NCI-H2107 treated with DMSO at 0.1 percent for 48 hours (cell line): ENCODE measurements at regions not wholly inside any gene's neighbourhood (a gene's known extent, or its start where the extent isn't known, plus 50 kb on each side); places are given as distances from the start of the nearest gene placed in this dataset.
A peak's percentile ranks its signal among the peaks of the same experiment; 100 is the strongest.
"Not testable (repeated sequence)": the region's sequence is repeated elsewhere in the genome, so short reads cannot be mapped to it uniquely, and the experiment has no call there.

Experiments used
- DNase-seq: peaks from one replicate; lab custom pipeline; 2025; ENCODE audit not compliant: unreplicated experiment; lab: John Stamatoyannopoulos, UW

- not testable (repeated sequence) for DNase-seq
Observed at GRCh38 chrX:4613651-4614050, 900.2 kb upstream of the PRKX start.

- DNase-seq = no peak
Observed at GRCh38 chrX:4588893-4589292, 875.4 kb upstream of the PRKX start.

DNA sequence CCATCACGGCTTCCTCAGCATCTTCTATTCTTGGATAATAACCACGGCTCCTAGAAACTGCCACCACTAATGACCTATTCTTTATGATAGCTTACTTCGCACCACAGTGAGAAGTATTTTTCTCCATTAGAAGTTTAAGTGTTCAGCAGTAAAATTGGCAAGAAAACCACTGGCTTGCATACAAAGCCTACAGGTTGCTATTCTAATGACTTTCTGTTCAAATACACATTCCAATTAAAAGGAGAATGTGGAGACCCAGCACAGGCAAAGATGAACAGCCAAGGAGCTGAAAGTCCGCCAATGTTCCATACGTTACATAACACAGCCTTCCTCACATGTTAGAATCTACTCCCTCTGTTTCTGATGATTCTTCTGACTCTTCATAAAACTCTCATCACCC is 875.0 kb upstream of the PRKX start:
- DNase-seq = no peak

GRCh38 chrX:4588056-4588455 is 874.6 kb upstream of the PRKX start:
- no peak for DNase-seq

DNA sequence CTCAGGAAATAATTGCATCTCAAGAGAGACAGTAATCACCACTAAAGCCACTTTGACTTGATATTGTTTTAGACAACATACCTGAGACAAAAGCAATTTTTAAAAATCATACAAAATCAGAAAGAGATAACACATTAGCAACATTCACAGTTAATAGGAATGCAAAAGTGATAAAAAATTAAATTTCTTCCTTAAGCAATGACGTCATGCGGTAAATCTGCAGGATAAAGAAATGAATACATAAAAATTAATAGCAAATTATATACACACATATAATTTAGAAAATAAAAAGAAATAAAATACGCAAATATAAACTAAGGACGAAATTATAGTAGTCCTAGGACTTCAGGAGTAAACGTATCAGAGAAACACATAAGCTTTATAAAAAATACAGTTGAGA is 866.5 kb upstream of the PRKX start:
- DNase-seq = no peak

DNA sequence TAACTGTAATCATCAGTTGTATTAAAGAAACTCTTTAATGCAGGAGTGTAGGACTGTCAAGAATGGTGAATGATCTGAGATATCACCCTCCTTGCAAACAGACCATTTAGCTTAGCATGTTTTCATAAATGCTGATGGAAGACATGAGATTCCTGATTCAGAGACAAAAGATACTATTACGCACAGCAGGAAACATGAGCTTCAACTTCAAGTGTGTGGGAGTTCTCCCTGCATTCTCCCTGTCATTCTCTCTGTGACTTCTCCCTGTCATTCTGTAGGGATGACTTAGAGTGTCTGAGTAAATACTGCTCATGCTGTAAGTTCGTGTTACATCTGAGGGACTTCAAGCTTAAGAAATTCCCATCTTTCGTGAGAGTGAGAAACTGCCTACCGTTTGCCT is 866.0 kb upstream of the PRKX start:
- DNase-seq = no peak

DNA sequence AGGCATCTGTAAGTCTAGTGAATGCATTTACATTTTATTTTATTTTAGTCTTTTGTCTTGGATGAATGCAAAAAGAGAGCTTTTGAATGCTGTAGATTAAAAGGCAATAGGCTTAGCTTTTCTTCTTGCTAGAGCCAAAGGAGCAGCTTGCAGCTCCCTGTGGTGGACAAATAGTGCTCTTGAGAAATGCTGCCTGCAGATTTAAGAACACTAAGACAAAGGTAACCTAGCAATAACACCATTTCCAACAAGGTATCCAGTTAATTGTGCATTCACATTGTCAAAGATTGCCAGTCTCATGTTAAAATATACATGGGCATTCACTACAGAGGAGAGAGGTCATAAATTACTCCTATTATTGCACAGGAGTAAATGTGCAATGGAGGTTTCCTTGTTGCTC is 859.2 kb upstream of the PRKX start:
- no peak for DNase-seq

DNA sequence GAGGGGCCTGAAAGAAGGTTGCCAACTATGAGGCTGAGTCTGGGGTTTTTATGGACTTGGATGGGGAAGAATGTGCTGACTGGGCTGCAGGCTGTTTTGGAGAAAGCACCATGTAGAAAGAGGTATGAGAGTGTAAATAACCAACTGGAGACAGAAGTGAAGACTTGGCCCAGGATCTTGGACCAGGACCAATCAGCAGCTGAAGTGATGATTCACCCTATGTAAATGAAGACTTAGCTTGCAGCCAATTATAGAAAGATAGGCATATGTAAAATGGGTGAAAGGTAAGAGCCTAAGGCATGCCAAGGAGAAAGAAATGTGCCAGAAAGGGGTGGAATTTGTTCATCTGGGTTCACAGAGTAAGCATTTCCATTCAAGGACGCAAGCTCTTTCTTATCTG is 856.7 kb upstream of the PRKX start:
- no peak for DNase-seq

DNA sequence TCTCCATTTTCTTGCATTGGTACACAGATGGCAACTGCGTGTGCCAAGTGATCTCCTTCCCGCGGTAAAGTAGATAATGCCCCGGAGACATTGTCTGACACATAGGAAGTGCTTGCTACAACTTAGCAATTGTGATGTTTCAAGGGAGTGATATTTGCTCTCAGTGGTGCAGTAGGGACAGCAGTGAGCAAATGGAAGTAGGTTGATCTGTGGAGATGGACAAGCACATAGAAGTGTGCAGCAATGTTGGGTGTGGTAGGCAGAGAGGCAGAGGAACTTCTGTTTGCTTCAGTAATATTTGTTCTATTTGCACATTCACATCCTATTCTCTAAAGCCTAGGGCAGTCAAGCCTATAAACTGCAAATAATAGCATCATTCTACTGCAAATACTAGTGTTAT is 846.7 kb upstream of the PRKX start:
- no peak for DNase-seq

GRCh38 chrX:4550018-4550417 is 836.6 kb upstream of the PRKX start:
- no peak for DNase-seq

DNA sequence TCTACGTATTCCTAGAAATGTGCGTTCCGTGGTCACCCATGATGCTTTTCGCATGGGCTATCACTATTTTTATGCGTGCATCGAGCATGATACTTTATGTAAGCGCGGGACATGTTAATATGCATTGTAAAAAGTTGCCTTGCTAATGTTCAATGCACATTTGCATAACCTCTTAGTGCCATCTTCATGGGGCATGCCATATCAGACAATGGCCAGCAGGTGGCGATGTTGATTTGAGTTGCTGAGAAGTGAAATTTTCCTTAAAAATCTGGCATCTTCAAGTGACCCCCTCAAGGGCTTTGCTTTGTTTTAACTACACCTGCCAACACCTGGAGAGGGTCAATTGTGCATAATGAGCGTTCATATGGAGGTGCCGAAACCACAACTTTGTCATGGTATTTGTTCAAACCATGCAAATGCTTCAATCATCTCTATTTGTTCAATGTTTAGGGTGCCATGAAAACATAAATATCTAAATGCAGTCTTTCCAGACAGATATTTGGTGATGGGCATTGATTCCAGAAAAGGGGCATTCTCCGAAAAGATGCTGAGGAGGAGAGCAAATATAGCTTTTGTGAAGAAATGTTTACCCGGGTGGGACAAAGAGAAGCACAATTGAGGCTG is 833.9 kb upstream of the PRKX start:
- DNase-seq = peak; percentile 0

- not testable (repeated sequence) for DNase-seq
Observed at GRCh38 chrX:4546178-4546577, 832.7 kb upstream of the PRKX start.

DNA sequence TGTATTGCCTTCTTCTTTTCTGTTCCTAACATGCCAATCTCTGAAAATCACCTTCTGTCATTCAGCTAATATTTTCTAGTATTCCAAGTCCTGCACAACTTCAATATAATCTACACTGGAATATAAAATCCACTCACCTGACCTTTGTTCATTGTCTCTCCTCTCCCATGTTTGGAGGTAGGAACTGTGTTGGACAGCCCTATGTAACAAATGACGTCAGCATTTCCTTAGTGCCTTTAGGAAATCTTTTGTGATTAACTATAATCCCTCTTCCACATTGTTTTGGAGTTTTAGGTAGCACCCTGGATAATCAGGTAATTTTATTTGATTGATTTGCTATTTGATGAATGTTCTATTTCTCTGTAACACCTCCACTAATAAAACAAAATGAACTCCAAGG is 814.8 kb upstream of the PRKX start:
- DNase-seq = no peak

GRCh38 chrX:4485912-4486311 is 772.5 kb upstream of the PRKX start:
- DNase-seq = no peak

GRCh38 chrX:4484266-4484665 is 770.8 kb upstream of the PRKX start:
- DNase-seq = no peak

DNA sequence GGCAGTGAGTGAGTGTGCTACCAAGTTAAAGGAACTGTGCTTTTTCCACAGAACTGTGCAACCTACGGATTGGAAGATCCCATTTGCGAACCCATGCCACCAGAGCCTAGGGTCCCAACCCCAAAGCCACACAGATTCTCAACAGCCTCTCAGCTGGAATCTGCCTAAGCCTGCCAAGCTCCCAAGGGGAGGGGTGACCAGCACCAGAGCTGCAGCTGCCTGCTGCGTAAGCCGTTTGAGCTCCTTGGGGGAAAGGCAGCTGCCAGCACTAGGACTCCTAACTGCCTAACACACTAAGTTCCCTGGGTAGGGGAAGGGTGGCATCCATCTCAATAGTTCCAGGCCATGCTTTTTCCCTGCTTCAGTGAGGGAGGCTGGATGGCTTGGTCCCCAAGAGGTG is 738.1 kb upstream of the PRKX start:
- no peak for DNase-seq

DNA sequence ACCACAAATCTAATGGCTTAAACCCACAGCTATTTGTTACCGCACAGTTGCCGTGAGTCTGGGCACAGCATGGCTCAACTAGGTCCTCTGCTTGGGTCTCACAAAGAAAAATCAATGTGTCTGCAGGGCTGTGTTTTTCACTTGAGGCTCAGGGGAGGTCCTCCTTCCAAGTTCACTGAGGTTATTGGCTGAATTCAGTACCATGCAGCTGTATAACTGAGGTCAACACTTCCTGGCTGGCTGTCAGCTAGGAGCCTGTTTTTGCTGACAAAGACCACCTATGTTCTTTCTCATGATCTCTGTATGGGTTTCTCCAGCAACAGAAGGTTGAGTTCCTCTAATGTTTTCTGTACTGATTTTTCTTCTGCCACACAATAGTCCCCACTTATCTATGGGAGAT is 736.7 kb upstream of the PRKX start:
- no peak for DNase-seq

GRCh38 chrX:4435905-4436304 is 722.5 kb upstream of the PRKX start:
- DNase-seq = no peak

GRCh38 chrX:4397471-4397870 is 684.0 kb upstream of the PRKX start:
- DNase-seq = no peak

- DNase-seq = no peak
Observed at GRCh38 chrX:4382273-4382672, 668.8 kb upstream of the PRKX start.

GRCh38 chrX:4380710-4381109 is 667.3 kb upstream of the PRKX start:
- no peak for DNase-seq

- no peak for DNase-seq
Observed at GRCh38 chrX:4379071-4379470, 665.6 kb upstream of the PRKX start.

DNA sequence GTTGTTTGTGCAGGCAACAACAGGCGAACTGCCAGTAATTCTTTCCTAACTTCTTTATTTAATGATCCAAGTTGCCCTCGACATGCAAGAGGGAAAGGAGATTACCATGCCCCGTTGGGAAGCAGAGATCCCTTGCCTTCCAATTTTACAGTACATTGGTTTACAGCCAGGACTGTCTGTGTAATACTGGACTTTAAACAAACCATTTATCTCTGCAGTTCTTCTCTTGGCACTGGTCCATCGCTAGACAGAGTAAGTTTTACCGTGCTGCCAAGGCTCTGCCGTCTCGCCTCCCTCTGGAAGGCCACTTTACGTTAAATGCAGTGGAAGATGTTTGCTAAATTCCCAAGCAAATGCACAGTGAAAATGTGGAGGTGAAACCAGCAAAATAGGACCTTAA is 660.3 kb upstream of the PRKX start:
- no peak for DNase-seq

DNA sequence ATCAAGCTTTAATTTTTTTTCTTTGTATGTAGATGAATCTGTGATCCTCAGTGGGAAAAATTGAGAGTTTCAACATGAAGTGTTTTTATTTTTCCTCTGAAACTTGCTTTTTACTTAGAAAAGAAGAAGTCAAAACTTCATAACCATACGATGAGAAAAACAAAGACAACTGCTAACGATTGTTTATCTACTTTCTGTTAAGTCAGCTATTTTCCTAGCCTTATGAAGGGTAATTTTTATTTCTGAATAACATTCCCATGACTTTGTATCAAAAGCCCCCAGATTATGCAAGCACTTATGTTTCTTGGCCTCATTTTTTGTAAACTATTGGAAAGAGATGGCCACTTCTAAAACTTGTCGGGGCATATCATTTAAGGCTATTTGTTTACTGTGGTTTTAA is 645.1 kb upstream of the PRKX start:
- DNase-seq = no peak
